GM19043 (cell line): ENCODE measurements at regions not wholly inside any gene's neighbourhood (a gene's known extent, or its start where the extent isn't known, plus 50 kb on each side); places are given as distances from the start of the nearest gene placed in this dataset.
"Not testable (repeated sequence)": the region's sequence is repeated elsewhere in the genome, so short reads cannot be mapped to it uniquely, and the experiment has no call there.

ENCODE experiments used
- ATAC-seq: cut with Tn5 transposase; IDR thresholded peaks from one replicate; pipeline ENCODE4 v1.9.1; 2021; ENCODE audit warnings: low read depth; ENCODE audit not compliant: unreplicated experiment

DNA sequence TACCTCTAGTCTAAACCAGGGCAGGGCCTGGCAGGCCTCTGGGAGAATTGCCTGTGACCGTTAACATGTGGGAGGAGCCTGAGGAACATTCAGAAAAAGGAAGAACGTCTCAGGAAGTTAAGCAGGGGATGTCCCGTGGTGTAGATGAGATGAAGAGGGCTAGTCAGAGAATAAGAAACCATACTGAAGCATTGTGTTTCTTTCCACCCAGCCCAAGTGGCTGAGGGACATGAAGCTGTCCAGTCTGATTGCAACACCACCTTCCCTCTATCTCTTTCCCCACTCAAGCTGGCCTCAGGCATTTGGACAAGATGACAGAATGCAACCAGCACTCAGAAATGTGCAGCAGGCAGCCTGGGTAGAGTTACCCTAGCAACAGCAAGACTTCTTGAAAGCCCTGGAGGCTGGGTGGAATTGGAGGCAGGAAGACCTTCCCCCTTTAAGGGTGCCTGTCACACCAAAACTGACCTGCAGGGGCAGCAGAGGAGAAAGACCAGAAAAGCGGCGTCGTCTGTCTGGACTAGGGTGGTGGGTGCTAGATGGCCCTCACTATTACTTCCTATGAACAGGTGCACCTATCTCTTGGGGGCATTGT, 186.1 kb downstream of the UNC5CL start:
- ATAC-seq = no peak

GRCh38 chr6:40849546-40849945, 189.5 kb downstream of the UNC5CL start:
- ATAC-seq = no peak

- ATAC-seq = no peak
These were observed 190.0 kb downstream of the UNC5CL start for GRCh38 chr6:40848868-40849514.

- ATAC-seq = no peak
These were observed 191.0 kb downstream of the UNC5CL start for GRCh38 chr6:40848038-40848437.

DNA sequence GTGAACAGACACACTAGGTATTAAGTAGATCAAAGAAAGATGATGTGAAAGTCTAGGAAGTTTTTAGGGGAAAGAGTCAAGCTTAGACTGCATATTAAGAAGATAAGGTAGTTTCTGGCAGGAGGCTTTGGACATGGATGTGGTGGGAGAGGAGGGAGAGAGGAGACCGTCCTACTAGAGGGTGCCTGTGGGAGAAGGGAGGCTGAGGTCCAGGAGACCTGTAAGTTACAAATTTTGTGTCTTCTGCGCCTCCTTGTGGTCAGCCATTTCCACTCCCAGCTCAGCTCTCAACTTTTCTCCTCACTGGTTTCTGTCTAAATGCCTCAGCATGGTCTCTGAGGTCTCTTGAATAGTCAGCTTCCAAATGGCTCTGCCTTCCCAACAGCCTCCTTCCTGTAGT, 193.5 kb downstream of the UNC5CL start:
- no peak for ATAC-seq

GRCh38 chr6:40844246-40844645, 194.8 kb downstream of the UNC5CL start:
- ATAC-seq = no peak

- ATAC-seq = no peak
These were observed 197.3 kb downstream of the UNC5CL start for GRCh38 chr6:40841721-40842120.

- no peak for ATAC-seq
These were observed 206.3 kb downstream of the UNC5CL start for GRCh38 chr6:40832691-40833090.

DNA sequence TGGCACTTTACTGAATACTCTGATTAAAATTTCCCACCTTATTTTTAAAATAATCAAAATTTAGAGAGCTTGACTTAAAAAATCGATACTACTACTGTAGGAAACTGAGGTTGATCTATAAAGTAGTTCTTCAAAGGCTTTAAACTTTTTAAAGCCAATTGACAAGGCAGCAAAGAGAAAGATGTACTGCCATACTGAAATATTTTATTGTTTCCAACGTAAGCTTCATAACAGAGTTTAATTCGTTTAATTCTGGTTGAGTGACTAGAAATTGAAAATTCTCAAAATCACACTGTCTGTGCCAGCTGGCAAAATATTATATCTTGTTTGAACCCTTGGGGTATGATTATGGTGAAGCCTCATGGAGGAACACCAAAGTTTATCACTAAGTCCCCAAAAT, 207.6 kb downstream of the UNC5CL start:
- no peak for ATAC-seq

- no peak for ATAC-seq
These were observed 213.9 kb downstream of the UNC5CL start for GRCh38 chr6:40825102-40825501.

DNA sequence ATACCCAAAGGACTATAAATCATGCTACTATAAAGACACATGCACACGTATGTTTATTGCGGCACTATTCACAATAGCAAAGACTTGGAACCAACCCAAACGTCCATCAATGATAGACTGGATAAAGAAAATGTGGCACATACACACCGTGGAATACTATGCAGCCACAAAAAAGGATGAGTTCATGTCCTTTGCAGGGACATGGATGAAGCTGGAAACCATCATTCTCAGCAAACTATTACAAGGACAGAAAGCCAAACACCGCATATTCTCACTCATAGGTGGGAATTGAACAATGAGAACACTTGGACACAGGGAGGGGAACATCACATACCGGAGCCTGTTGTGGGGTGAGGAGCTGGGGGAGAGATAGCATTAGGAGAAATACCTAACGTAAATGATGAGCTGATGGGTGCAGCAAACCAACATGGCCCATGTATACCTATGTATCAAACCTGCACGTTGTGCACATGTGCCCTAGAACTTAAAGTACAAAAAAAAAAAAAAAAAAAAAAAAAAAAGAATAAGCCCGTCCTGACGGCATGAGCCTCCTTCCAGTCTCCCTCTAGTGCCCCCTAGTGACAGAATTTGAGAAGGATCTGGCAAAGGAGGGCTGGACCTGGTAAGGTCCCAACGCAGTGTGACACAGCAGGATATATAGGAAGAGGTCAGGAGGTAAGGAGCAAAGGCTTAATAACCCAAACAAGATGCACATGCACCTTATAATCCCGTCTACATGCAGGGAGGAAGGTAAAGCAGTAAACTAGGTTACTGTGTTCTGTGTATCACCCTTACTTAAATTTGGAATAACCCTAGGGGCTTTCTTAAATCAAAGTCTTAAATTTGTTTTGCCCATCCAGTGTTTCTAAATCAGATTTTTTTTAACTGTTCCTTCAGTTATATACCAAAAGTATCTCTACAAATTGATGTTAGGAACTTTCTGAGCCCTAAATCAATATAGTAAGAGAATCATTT, 214.8 kb downstream of the UNC5CL start:
- not testable (repeated sequence) for ATAC-seq

- no peak for ATAC-seq
These were observed 216.4 kb downstream of the UNC5CL start for GRCh38 chr6:40822619-40823018.

DNA sequence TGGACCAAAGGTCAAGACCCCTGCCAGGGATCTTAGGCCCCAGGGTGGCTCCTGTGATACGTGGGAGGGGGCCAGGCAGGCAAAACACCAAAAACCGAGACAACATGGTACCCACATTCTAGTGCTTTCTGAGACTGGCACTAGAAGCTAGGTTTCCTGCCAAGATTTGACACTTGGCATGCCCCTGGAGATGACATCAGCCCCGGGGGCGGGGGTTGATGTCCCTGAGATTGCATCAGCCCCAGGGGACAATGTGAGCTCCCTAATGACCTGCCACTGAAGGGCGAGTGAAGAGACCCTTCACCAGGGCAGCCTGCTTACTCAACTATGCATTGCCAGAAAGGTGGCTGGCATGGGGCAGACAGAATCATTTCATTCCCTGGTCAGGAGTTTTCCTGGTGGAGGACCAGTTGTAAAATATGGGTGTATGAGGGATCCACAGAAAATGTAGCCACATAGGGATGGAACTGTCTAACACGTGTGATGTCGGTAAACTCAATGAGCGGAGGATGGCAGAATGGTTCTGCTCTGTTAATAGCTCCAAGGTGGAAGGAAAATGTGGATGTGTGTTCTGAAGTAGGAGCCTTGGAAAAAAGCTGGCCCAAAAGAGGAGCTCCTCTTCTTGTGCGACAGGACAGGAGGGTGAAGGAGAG, 219.7 kb downstream of the UNC5CL start:
- ATAC-seq = no peak

DNA sequence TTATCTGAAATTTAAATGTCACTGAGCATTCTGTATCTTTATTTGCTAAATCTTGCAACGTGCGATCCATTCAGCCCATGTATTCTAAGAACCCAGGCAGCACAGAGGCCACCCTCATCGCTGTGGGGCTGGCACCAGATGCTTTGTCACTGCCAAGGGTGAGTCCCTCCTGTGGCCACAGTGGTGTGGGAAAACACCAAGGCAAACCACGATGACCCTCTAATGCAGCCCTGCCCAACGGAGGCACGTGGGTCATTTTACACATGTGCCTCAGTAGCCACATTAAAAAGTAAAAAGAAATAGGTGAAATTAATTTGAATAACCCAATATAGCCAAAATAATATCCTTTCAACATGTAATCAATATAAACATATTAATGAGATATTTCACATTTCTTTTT, 221.7 kb downstream of the UNC5CL start:
- ATAC-seq = no peak

DNA sequence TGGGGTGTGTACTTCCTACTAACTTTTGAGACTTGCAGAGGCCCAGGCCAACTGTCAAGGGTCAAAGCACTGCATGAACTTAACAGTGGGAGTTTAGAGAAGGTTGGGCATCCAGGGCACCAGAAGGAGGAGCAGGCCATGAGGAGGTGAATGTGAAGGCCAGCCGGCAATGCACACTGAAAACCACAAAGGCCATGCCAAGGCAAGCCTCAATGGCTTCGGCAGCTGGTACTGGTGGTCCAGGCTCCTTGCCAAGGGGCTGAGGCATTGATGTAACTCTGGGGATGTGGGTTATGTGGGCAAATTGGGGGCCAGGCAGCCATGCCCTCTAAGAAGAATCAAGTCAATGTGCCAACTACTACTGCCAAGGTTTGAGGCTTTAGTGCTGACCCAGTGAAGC, 222.4 kb downstream of the UNC5CL start:
- ATAC-seq = no peak

DNA sequence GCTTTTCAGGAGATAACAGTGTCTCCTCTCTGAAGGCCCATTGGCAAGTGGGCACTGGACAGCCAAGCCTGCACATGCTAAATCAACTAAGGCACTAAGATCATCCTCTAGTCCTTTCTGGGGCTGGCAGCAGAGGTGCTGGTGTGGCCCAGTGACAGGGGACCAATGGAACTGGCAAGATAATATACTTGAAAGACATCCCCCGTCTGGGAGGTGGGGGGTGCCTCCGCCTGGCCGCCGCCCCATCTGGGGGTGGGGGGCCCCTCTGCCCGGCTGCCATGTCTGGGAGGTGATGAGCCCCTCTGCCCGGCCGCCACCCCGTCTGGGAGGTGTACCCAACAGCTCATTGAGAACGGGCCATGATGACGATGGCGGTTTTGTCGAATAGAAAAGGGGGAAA, 223.3 kb downstream of the UNC5CL start:
- ATAC-seq = no peak

DNA sequence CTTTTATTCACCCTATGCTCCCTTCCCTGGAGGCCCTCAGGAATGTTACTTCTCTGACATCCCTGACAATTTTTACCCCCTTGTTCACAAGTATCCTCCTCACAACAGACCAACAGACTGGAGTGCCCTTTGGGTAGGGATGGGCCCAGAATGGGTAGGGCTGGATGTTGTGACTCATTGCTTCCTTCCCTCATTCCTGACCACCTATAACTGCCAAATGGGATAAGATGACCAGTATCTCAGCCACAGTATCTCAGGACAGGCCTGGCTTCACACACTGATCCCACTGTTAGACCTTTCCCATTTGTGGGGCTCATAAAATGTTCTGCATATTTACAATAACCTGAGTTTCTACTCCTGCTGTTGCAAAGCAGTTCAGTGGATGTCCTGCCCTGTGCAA, 223.0 kb upstream of the LRFN2 start:
- no peak for ATAC-seq

GRCh38 chr6:40809627-40810026, 222.5 kb upstream of the LRFN2 start:
- ATAC-seq = no peak

DNA sequence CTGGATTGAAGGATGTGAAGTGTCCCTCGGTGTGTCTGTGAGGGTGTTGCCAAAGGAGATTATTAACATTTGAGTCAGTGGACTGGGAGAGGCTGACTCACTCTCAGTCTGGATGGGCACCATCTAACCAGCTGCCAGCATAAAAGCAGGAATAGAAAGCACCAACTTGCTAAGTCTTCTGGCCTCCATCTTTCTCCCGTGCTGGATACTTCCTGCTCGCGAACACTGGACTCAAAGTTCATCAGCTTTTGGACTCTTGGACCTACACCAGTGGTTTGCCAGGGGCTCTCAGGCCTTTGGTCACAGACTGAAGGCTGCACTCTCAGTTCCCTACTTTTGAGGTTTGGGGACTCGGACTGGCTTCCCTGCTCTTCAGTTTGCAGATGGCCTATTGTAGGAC, 220.3 kb upstream of the LRFN2 start:
- ATAC-seq = no peak

DNA sequence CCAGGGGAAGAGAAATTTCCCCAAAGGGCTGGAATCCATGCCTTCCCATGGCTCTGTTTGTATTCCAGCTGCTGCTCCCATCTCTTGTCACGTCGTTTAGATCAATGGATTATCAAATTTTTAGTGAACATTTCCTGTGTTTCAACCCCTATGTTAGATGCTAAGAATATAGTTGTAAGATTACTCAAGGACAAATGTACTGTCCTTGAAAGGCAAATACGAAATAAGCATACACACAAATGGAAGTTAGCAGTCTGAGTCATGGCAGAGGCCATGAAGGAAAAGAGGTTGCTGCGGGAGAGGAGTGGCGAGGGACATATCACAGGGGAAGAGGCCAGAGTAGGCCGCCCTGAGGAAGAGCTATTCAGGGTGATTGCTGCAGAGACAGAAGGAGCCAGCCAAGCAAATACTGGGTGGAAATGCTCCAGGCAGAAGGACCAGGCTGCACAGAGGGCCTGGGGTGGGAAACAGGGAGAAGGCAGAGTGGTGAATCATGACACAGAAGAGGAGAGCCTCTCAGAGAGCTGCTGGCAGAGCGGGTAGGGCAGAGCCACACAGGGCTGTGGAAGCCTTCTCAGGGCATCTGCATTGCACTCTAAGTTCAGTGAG, 219.2 kb upstream of the LRFN2 start:
- ATAC-seq = no peak

- ATAC-seq = no peak
These were observed 218.2 kb upstream of the LRFN2 start for GRCh38 chr6:40805336-40805735.
